ENCODE measurements at regions not wholly inside any gene's neighbourhood (a gene's known extent, or its start where the extent isn't known, plus 50 kb on each side); places are given as distances from the start of the nearest gene placed in this dataset.
A peak's percentile ranks its signal among the peaks of the same experiment; 100 is the strongest.

- TF ChIP-seq CTCF (IDR thresholded peaks at IDR 0.05; ENCODE audit: poor library complexity) = no peak
- no peak for TF ChIP-seq EZH2phosphoT487 (IDR thresholded peaks at IDR 0.05; ENCODE audit: low read depth, severe bottlenecking, unreplicated experiment)
- TF ChIP-seq EZH2 (IDR thresholded peaks at IDR 0.05; ENCODE audit: borderline replicate concordance) = no peak
- Histone ChIP-seq H3K9me2 (replicated peaks; ENCODE audit: insufficient read depth) (no peaks in the 10 kb centered on the region), H3K27me3 (no peaks in the 10 kb centered on the region), H3K79me2 (no peaks in the 10 kb centered on the region), H3K9me3 (ENCODE audit: low read depth) (no peaks in the 10 kb centered on the region), H3K4me3 (no peak overlapping the region), H4K20me1 (ENCODE audit: insufficient read depth, poor library complexity, severe bottlenecking) (no peaks in the 10 kb centered on the region), H3K36me3 (replicated peaks; ENCODE audit: insufficient read depth, low read depth) (no peaks in the 10 kb centered on the region), H2AFZ (no peak overlapping the region), H3K27ac (no peak overlapping the region), H3K4me2 (no peak overlapping the region), H3K4me1 (ENCODE audit: insufficient read depth) (no peaks in the 10 kb centered on the region)
- 88% methylated on average over 6 of the region's 6 CpGs for WGBS (ENCODE audit: low lambda C conversion rate, missing lambda C conversion rate)
- DNase-seq (ENCODE audit: low spot score) = no peak
Observed at GRCh38 chr1:116819081-116819480, 64.9 kb downstream of the CD2 start.

- H3K4me2 ChIP-seq = no peak overlapping the region
- TF ChIP-seq EZH2 (IDR thresholded peaks at IDR 0.05; ENCODE audit: borderline replicate concordance) (no peak), EZH2phosphoT487 (IDR thresholded peaks at IDR 0.05; ENCODE audit: low read depth, severe bottlenecking, unreplicated experiment) (no peak), CTCF (IDR thresholded peaks at IDR 0.05; ENCODE audit: poor library complexity) (no peak)
- no peaks in the 10 kb centered on the region for H3K36me3 ChIP-seq (replicated peaks; ENCODE audit: insufficient read depth, low read depth)
- 70% methylated on average over 6 of the region's 6 CpGs for WGBS (ENCODE audit: low lambda C conversion rate, missing lambda C conversion rate)
- no peak overlapping the region for H3K27ac ChIP-seq
- no peaks in the 10 kb centered on the region for H3K27me3 ChIP-seq
- H3K9me3 ChIP-seq (ENCODE audit: low read depth) = no peaks in the 10 kb centered on the region
- no peak overlapping the region for H2AFZ ChIP-seq
- no peaks in the 10 kb centered on the region for H4K20me1 ChIP-seq (ENCODE audit: insufficient read depth, poor library complexity, severe bottlenecking)
- DNase-seq (ENCODE audit: low spot score) = no peak
- H3K9me2 ChIP-seq (replicated peaks; ENCODE audit: insufficient read depth) = no peaks in the 10 kb centered on the region
- H3K79me2 ChIP-seq = no peaks in the 10 kb centered on the region
- H3K4me3 ChIP-seq = no peak overlapping the region
- peaks cover 5% of the 10 kb centered on the region for H3K4me1 ChIP-seq (ENCODE audit: insufficient read depth)
Observed at GRCh38 chr1:116820369-116820768, 66.1 kb downstream of the CD2 start.

- H3K9me3 ChIP-seq (ENCODE audit: low read depth) = no peaks in the 10 kb centered on the region
- H4K20me1 ChIP-seq (ENCODE audit: insufficient read depth, poor library complexity, severe bottlenecking) = no peaks in the 10 kb centered on the region
- no peak overlapping the region for H3K27ac ChIP-seq
- no peak overlapping the region for H3K4me2 ChIP-seq
- no peaks in the 10 kb centered on the region for H3K9me2 ChIP-seq (replicated peaks; ENCODE audit: insufficient read depth)
- WGBS (ENCODE audit: low lambda C conversion rate, missing lambda C conversion rate) = 88% methylated on average over 2 of the region's 2 CpGs
- H3K27me3 ChIP-seq = no peaks in the 10 kb centered on the region
- H3K4me1 ChIP-seq (ENCODE audit: insufficient read depth) = peaks cover 19% of the 10 kb centered on the region
- H3K36me3 ChIP-seq (replicated peaks; ENCODE audit: insufficient read depth, low read depth) = no peaks in the 10 kb centered on the region
- H3K4me3 ChIP-seq = no peak overlapping the region
- no peak for TF ChIP-seq EZH2phosphoT487 (IDR thresholded peaks at IDR 0.05; ENCODE audit: low read depth, severe bottlenecking, unreplicated experiment)
- TF ChIP-seq CTCF (IDR thresholded peaks at IDR 0.05; ENCODE audit: poor library complexity) = no peak
- H2AFZ ChIP-seq = no peak overlapping the region
- no peak for DNase-seq (ENCODE audit: low spot score)
- H3K79me2 ChIP-seq = no peaks in the 10 kb centered on the region
Observed at GRCh38 chr1:116821763-116822162, 67.5 kb downstream of the CD2 start.

DNA sequence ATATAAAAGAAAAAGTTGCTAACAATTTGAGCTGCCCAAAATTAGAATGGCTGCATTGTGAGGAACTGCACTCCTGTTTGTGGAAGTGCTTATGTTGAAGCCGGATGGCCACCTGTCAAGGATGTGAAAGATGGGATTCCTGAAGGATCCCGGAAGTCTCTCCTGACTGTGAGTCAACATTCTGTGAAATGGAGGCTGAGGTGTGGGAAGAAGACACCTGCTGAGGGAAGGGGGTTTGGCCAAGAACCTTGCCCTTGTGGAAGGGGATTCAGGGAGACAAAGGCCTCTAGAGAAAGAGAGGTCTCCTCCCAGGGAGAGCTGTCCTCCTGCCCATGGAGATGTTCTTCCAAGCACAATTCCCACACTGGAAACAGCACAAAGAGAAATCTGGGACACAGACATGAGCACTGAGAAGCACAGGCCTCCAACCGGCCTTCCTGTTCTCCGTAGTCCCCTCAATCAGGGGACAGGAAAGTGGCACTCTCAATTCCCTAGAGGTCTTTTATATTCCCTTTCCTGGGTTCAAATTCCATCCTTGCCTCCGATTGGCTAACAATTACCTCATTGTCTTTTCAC is 70.5 kb downstream of the CD2 start:
- Histone ChIP-seq H3K79me2 (no peaks in the 10 kb centered on the region), H3K4me1 (ENCODE audit: insufficient read depth) (peaks cover 22% of the 10 kb centered on the region), H3K27me3 (no peaks in the 10 kb centered on the region), H3K9me2 (replicated peaks; ENCODE audit: insufficient read depth) (no peaks in the 10 kb centered on the region), H3K9me3 (ENCODE audit: low read depth) (no peaks in the 10 kb centered on the region), H4K20me1 (ENCODE audit: insufficient read depth, poor library complexity, severe bottlenecking) (no peaks in the 10 kb centered on the region), H3K36me3 (replicated peaks; ENCODE audit: insufficient read depth, low read depth) (no peaks in the 10 kb centered on the region), H3K4me2 (peak overlapping the region; percentile 19), H3K4me3 (no peak overlapping the region), H2AFZ (no peak overlapping the region), H3K27ac (peak overlapping the region; percentile 73)
- DNase-seq (ENCODE audit: low spot score) = no peak
- TF ChIP-seq CTCF (IDR thresholded peaks at IDR 0.05; ENCODE audit: poor library complexity) (no peak), EZH2phosphoT487 (IDR thresholded peaks at IDR 0.05; ENCODE audit: low read depth, severe bottlenecking, unreplicated experiment) (no peak), EZH2 (IDR thresholded peaks at IDR 0.05; ENCODE audit: borderline replicate concordance) (no peak)
- WGBS (ENCODE audit: low lambda C conversion rate, missing lambda C conversion rate) = 72% methylated on average over 5 of the region's 5 CpGs
